Fibroblast of villous mesenchyme (primary cell): ENCODE measurements at regions not wholly inside any gene's neighbourhood (a gene's known extent, or its start where the extent isn't known, plus 50 kb on each side); places are given as distances from the start of the nearest gene placed in this dataset.
A peak's percentile ranks its signal among the peaks of the same experiment; 100 is the strongest.

ENCODE experiments used
- DNase-seq: peaks from one replicate; pipeline ENCODE4 v3.0.0-alpha.2; 2010; ENCODE audit warnings: low read depth
- H3K4me3 ChIP-seq: 2 replicates; pipeline ENCODE4 v1.5.1; 2011; ENCODE audit warnings: low read depth, mild to moderate bottlenecking, low read length
- TF ChIP-seq, protein P1 (sequence below): IDR thresholded peaks from 2 replicates; pipeline ENCODE4 v1.5.1; 2012; ENCODE audit warnings: low read depth, mild to moderate bottlenecking, low read length; ENCODE audit not compliant: insufficient read depth

GRCh38 chr12:66860752-66861750 lies 182.2 kb upstream of the GRIP1 start:
- TF ChIP-seq, protein P1, sequence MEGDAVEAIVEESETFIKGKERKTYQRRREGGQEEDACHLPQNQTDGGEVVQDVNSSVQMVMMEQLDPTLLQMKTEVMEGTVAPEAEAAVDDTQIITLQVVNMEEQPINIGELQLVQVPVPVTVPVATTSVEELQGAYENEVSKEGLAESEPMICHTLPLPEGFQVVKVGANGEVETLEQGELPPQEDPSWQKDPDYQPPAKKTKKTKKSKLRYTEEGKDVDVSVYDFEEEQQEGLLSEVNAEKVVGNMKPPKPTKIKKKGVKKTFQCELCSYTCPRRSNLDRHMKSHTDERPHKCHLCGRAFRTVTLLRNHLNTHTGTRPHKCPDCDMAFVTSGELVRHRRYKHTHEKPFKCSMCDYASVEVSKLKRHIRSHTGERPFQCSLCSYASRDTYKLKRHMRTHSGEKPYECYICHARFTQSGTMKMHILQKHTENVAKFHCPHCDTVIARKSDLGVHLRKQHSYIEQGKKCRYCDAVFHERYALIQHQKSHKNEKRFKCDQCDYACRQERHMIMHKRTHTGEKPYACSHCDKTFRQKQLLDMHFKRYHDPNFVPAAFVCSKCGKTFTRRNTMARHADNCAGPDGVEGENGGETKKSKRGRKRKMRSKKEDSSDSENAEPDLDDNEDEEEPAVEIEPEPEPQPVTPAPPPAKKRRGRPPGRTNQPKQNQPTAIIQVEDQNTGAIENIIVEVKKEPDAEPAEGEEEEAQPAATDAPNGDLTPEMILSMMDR, result peak; percentile 95
- DNase-seq, result peak; percentile 63
- H3K4me3 ChIP-seq, result no peak overlapping the region

DNA sequence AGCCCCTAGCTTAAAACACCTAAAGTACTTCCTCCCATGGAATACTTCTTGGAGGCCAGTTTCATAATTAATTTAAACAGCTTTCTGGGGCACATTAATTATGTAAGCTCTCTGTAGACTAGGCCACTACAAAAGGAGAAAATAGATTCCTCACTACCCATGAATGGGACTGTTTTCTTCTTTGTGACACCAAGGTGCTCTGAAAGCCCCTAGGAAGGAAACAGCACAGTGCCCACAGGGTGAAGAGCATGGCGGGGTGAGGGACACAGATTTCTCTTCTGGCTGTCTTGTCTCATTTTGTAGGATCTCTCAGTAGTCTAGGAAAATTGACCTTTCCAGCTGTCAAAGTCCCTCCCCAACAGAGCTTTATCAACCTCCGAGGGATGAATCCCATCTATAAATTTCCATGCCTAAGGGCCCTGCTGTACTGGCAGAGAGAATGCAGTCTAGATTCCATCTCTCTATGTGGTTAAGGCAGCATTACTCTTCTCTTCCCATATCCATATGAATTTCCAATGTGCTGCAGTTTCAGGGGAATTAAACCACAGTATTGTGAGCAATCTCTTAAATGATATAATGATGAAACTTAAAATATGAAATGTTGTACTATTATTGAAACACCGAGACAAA lies 183.6 kb upstream of the GRIP1 start:
- TF ChIP-seq, protein P1, result no peak
- no peak overlapping the region for H3K4me3 ChIP-seq
- DNase-seq, result no peak

DNA sequence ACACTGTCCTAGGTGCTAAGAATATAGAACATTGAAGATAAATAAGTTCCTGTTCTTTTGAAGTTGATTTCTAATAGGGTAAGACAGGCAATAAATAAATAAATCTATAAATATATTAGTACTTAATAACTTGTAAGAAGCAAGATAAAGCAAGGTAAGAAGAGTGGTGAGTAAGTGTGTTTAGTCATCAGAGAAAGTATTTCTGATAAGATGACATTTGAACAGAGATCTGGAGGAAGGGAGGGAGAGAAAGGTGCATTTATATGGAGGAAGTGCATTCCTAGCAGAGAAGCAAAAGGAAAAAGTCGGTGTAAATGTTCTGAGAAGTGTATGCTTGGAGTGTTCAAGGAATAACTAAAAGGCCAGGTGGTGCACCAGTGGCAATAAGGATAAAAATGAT lies 184.4 kb upstream of the GRIP1 start:
- no peak for DNase-seq
- no peak overlapping the region for H3K4me3 ChIP-seq
- TF ChIP-seq, protein P1, result no peak

DNA sequence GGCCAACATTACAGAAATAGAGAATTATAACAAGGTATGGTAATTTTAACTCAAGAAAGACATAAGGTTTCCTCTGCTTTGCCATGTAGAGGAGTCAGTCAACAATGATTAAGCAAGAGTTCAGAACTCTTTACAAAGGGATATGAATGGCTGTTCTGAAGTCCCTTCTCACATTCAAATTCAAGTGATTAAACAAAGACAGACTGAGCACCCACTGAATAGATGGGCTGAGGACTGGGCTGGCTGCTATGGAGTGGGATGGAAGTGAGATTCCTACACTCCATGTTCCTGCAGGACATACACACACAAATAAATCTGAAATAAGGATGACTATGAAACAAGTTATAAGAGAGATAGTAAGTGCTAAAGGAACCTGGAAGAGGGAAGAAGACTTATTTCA lies 199.0 kb upstream of the GRIP1 start:
- no peak for DNase-seq
- TF ChIP-seq, protein P1, result no peak

GRCh38 chr12:66879409-66879808 lies 200.5 kb upstream of the GRIP1 start:
- DNase-seq, result no peak
- TF ChIP-seq, protein P1, result no peak
- H3K4me3 ChIP-seq, result no peak overlapping the region

More for the DNA sequence above, 199.0 kb upstream of the GRIP1 start:
- H3K4me3 ChIP-seq, result no peak overlapping the region

GRCh38 chr12:66881386-66881785 lies 202.5 kb upstream of the GRIP1 start:
- TF ChIP-seq, protein P1, result no peak
- no peak overlapping the region for H3K4me3 ChIP-seq
- no peak for DNase-seq
